Mesendoderm (in vitro differentiated cells): ENCODE measurements at regions not wholly inside any gene's neighbourhood (a gene's known extent, or its start where the extent isn't known, plus 50 kb on each side); places are given as distances from the start of the nearest gene placed in this dataset.

Experiments used
- DNase-seq: peaks from one replicate; pipeline ENCODE4 v3.0.0; 2013
- H2AK5ac ChIP-seq: 2 replicates; pipeline ENCODE4 v1.6.1; 2013; ENCODE audit warnings: low read length, inconsistent platforms
- H2BK120ac ChIP-seq: 2 replicates; pipeline ENCODE4 v1.6.1; 2013; ENCODE audit warnings: low read depth, mild to moderate bottlenecking, low read length, moderate library complexity, mixed read lengths
- H2BK15ac ChIP-seq: replicated peaks from 2 replicates; pipeline ENCODE4 v1.6.1; 2013; ENCODE audit warnings: low read depth, mild to moderate bottlenecking, moderate library complexity
- H2BK5ac ChIP-seq: 2 replicates; pipeline ENCODE4 v1.6.1; 2013; ENCODE audit warnings: low read length, inconsistent platforms
- H3K18ac ChIP-seq: 2 replicates; pipeline ENCODE4 v1.6.1; 2013; ENCODE audit warnings: mild to moderate bottlenecking, low read length, mixed read lengths
- H3K23ac ChIP-seq: one replicate; pipeline ENCODE4 v1.6.1; 2013; ENCODE audit warnings: low read length
- H3K27ac ChIP-seq: 2 replicates; pipeline ENCODE4 v1.5.1; 2013; ENCODE audit warnings: low read depth, mild to moderate bottlenecking, inconsistent platforms, low read length, moderate library complexity
- H3K27me3 ChIP-seq: 2 replicates; pipeline ENCODE4 v1.6.1; 2013; ENCODE audit warnings: low read length, control low read depth, mild to moderate bottlenecking, inconsistent platforms; ENCODE audit not compliant: insufficient read depth, poor library complexity
- H3K36me3 ChIP-seq: 2 replicates; pipeline ENCODE4 v1.6.1; 2013; ENCODE audit warnings: low read length, inconsistent platforms; ENCODE audit not compliant: control insufficient read depth, insufficient read depth
- H3K4ac ChIP-seq: one replicate; pipeline ENCODE4 v1.6.1; 2013; ENCODE audit warnings: low read depth, mild to moderate bottlenecking, low read length, moderate library complexity
- H3K4me1 ChIP-seq: 2 replicates; pipeline ENCODE4 v1.6.1; 2013; ENCODE audit warnings: low read depth, low read length, inconsistent platforms; ENCODE audit not compliant: control insufficient read depth
- H3K4me2 ChIP-seq: 2 replicates; pipeline ENCODE4 v1.6.1; 2013; ENCODE audit warnings: low read length
- H3K4me3 ChIP-seq: 2 replicates; pipeline ENCODE4 v1.5.1; 2013; ENCODE audit warnings: mild to moderate bottlenecking, low read length
- H3K56ac ChIP-seq: one replicate; pipeline ENCODE4 v1.6.1; 2013; ENCODE audit warnings: low read length
- H3K79me1 ChIP-seq: 2 replicates; pipeline ENCODE4 v1.6.1; 2013; ENCODE audit warnings: low read length, inconsistent platforms
- H3K79me2 ChIP-seq: 2 replicates; pipeline ENCODE4 v1.6.1; 2013; ENCODE audit warnings: mild to moderate bottlenecking, low read length; ENCODE audit not compliant: control insufficient read depth, insufficient read depth
- H3K9ac ChIP-seq: 2 replicates; pipeline ENCODE4 v1.6.1; 2013; ENCODE audit warnings: low read length, inconsistent platforms
- H4K5ac ChIP-seq: one replicate; pipeline ENCODE4 v1.6.1; 2013; ENCODE audit warnings: low read length
- H4K8ac ChIP-seq: one replicate; pipeline ENCODE4 v1.6.1; 2013; ENCODE audit warnings: low read depth, mild to moderate bottlenecking, control low read depth, low read length, moderate library complexity
- WGBS: extraction: QIAGEN DNeasy Blood & Tissue Kit; methylation state at CpG from one replicate; pipeline ENCODE4 v1.1.7; 2013; ENCODE audit warnings: low lambda C conversion rate, missing lambda C conversion rate; ENCODE audit not compliant: insufficient coverage; ENCODE audit errors: extremely low coverage; 5-methylcytosine and 5-hydroxymethylcytosine counted together

DNA sequence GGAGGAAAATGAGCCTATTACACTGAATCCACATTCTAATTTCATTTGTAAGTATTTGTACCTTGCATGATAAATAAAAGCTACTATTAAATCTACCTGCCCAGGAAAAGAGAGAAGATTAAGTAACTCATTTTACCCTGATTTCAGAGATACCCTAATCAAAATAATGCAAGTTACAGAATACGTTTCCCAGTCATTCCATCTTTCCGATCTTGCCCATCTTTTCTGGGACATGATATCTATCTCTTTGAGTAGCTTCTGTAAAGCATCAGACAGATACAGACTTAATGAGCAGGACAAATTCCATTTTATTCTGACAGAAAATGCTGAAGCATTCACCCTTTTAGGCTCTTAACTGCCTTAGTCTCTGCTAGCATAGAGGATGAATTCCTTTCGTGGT lies 56.6 kb downstream of the SPRY2 start:
- no peak overlapping the region for H3K18ac ChIP-seq
- H3K4me3 ChIP-seq = no peak overlapping the region
- H3K27me3 ChIP-seq = no peaks in the 10 kb centered on the region
- DNase-seq = no peak
- no peak overlapping the region for H2BK120ac ChIP-seq
- no peak overlapping the region for H2BK5ac ChIP-seq
- no peak overlapping the region for H3K9ac ChIP-seq
- H2AK5ac ChIP-seq = no peak overlapping the region
- H3K4me2 ChIP-seq = no peak overlapping the region
- no peaks in the 10 kb centered on the region for H3K79me2 ChIP-seq
- no peak overlapping the region for H3K4ac ChIP-seq
- H4K5ac ChIP-seq = no peak overlapping the region
- no peaks in the 10 kb centered on the region for H3K4me1 ChIP-seq
- no peak overlapping the region for H3K56ac ChIP-seq
- H2BK15ac ChIP-seq = no peak overlapping the region
- no CpG with 5 or more reads among the region's 3 CpGs for WGBS
- H3K36me3 ChIP-seq = no peaks in the 10 kb centered on the region
- no peak overlapping the region for H4K8ac ChIP-seq
- no peaks in the 10 kb centered on the region for H3K79me1 ChIP-seq
- no peak overlapping the region for H3K27ac ChIP-seq
- no peak overlapping the region for H3K23ac ChIP-seq

DNA sequence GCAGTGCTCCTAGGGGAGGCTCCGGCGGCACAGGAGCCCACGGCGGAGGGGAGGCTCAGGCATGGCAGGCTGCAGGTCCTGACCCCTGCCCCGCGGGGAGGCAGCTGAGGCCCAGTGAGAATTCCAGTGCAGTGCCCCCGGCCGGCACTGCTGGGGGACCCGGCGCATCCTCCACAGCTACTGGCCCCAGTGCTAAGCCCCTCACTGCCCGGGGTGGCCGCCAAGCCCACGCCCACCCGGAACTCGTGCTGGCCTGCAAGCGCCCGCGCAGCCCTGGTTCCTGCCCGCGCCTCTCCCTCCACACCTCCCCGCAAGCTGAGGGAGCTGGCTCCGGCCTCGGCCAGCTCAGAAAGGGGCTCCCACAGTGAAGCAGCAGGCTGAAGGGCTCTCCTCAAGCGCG lies 62.2 kb downstream of the SPRY2 start:
- Histone ChIP-seq H3K23ac (no peak overlapping the region), H2BK15ac (no peak overlapping the region), H3K18ac (no peak overlapping the region), H3K27me3 (no peaks in the 10 kb centered on the region), H3K79me2 (no peaks in the 10 kb centered on the region), H4K5ac (no peak overlapping the region), H3K4me1 (no peaks in the 10 kb centered on the region), H3K27ac (no peak overlapping the region), H2BK120ac (no peak overlapping the region), H3K4me3 (no peak overlapping the region), H2BK5ac (no peak overlapping the region), H3K9ac (no peak overlapping the region), H3K79me1 (no peaks in the 10 kb centered on the region), H3K56ac (no peak overlapping the region), H3K4me2 (no peak overlapping the region), H3K36me3 (no peaks in the 10 kb centered on the region), H3K4ac (no peak overlapping the region), H2AK5ac (no peak overlapping the region), H4K8ac (no peak overlapping the region)
- DNase-seq = no peak
- WGBS = no CpG with 5 or more reads among the region's 25 CpGs

DNA sequence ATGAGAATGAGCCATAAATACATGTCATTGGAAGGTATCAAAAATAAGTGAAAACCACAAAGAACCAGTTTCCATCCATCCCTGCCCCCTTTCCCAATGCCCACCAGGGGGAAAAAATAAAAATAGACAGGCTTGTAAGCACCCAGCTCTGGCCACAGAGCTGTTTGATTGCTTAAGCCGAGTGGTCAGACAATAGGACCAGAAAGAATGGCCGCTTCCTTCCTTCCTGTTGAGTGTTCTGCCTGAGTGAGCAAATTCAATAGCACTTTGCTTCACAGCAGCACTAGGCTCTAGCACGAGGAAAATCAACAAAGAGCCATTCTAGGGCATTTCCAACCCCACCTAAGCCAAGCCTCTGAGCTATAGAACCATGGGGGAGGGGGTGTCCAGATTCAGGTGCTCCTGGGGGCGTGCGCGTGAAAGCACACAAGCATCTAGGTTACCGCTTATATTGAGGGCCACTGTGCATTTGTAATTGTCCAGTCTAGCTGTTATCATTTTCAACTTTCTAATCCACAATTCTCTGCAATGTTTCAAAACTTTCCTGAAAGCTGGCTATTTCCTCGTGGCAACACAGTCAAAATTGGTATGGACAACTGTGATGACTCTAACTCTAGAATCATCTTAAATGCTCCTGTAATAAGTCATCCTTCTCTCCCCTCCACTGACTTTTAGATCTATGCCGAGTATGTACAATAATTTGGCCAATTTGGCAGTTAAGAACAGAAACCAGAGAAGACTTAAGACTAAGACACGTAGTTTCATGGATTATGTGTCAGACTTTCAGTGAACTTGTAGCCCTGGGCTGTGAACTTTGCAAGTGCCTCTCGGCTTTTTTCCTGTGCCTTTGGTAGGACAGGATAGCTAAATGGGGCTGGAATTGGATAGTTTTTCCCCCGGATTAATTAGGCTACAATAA lies 64.3 kb downstream of the SPRY2 start:
- Histone ChIP-seq H3K79me2 (no peaks in the 10 kb centered on the region), H3K79me1 (no peaks in the 10 kb centered on the region), H4K8ac (no peak overlapping the region), H2BK5ac (no peak overlapping the region), H3K4me2 (no peak overlapping the region), H3K27me3 (no peaks in the 10 kb centered on the region), H2BK15ac (no peak overlapping the region), H4K5ac (no peak overlapping the region), H2BK120ac (no peak overlapping the region), H3K4ac (no peak overlapping the region), H3K9ac (no peak overlapping the region), H3K27ac (no peak overlapping the region), H3K36me3 (no peaks in the 10 kb centered on the region), H2AK5ac (no peak overlapping the region), H3K4me1 (no peaks in the 10 kb centered on the region), H3K18ac (no peak overlapping the region), H3K4me3 (no peak overlapping the region), H3K23ac (no peak overlapping the region), H3K56ac (no peak overlapping the region)
- no CpG with 5 or more reads among the region's 12 CpGs for WGBS
- peak; percentile 45 for DNase-seq

DNA sequence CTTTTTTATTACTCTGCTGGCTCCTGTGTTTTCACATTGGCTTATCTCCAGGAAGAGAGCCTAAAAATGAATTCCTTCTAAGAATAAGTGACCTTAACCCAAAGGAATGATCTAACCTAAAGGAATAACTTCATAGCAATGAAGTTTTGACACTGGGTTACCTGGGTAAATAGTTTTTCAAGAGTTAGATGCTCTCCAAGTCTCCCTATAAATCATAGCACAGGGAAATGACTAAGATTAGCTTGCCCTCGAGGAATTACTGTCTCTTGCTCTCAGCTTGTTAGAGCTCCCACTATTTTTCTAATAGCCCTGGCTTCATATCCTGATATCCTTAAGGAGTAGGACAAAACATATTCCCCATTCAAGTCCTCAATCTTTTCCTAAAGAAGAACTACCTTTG lies 66.3 kb downstream of the SPRY2 start:
- Histone ChIP-seq H3K36me3 (no peaks in the 10 kb centered on the region), H3K56ac (no peak overlapping the region), H3K4me3 (no peak overlapping the region), H3K27ac (no peak overlapping the region), H2AK5ac (no peak overlapping the region), H2BK120ac (no peak overlapping the region), H3K18ac (no peak overlapping the region), H3K79me2 (no peaks in the 10 kb centered on the region), H2BK5ac (no peak overlapping the region), H4K5ac (no peak overlapping the region), H3K4me1 (no peaks in the 10 kb centered on the region), H3K4ac (no peak overlapping the region), H2BK15ac (no peak overlapping the region), H3K79me1 (no peaks in the 10 kb centered on the region), H3K23ac (no peak overlapping the region), H3K27me3 (no peaks in the 10 kb centered on the region), H3K4me2 (no peak overlapping the region), H3K9ac (no peak overlapping the region), H4K8ac (no peak overlapping the region)
- no peak for DNase-seq
- no CpG with 5 or more reads among the region's 1 CpG for WGBS

DNA sequence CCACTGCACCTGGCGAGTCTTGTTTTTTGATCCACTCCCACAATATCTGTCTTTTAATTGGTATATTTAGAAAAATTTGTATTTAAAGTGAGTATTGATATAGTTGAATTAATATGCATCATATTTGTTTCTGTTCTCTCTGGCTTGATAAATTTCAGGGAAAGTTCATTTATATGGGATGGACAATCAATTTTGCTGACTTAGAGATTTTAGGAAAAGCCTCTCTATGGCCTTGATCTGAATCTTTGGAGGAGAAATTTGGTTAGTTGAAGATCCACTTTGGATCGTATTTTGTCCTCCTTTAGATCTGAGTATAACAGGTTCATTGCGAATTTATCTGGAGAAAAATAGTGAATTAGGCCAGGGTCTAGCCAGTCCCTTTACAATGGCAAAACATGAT lies 67.2 kb downstream of the SPRY2 start:
- no peak overlapping the region for H4K8ac ChIP-seq
- H2BK15ac ChIP-seq = no peak overlapping the region

DNA sequence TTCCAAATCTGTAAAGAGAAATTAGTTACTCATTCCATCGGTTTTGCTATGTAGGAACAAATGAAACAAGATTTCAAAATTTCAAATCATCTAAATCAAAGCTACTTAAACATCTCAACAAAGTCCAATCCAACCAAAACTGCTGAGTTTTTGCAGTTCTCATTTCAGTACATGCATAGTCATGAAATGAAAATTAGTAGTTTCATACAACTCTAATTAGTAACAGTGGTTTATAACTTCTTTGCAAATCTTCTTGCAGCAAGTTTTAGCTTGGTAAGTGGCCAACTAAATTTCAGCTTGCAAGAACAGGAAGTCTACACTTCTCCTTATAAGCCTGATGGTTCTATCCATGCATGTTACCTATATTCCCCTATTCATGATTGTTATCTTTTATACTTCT lies 75.6 kb downstream of the SPRY2 start:
- no peak overlapping the region for H3K23ac ChIP-seq
- no CpG with 5 or more reads among the region's 1 CpG for WGBS
- DNase-seq = no peak
- no peak overlapping the region for H3K56ac ChIP-seq
- H3K4ac ChIP-seq = no peak overlapping the region
- H3K4me2 ChIP-seq = no peak overlapping the region
- H3K27me3 ChIP-seq = no peaks in the 10 kb centered on the region
- no peaks in the 10 kb centered on the region for H3K36me3 ChIP-seq
- H2BK5ac ChIP-seq = no peak overlapping the region
- H4K8ac ChIP-seq = no peak overlapping the region
- H3K79me2 ChIP-seq = no peaks in the 10 kb centered on the region
- H3K9ac ChIP-seq = no peak overlapping the region
- H3K27ac ChIP-seq = no peak overlapping the region
- H3K4me1 ChIP-seq = no peaks in the 10 kb centered on the region
- H2BK120ac ChIP-seq = no peak overlapping the region
- H2BK15ac ChIP-seq = no peak overlapping the region
- H4K5ac ChIP-seq = no peak overlapping the region
- H2AK5ac ChIP-seq = no peak overlapping the region
- H3K18ac ChIP-seq = no peak overlapping the region
- H3K4me3 ChIP-seq = no peak overlapping the region
- H3K79me1 ChIP-seq = no peaks in the 10 kb centered on the region

More for the DNA sequence above, 67.2 kb downstream of the SPRY2 start:
- H3K18ac ChIP-seq = no peak overlapping the region
- H3K23ac ChIP-seq = no peak overlapping the region
- H3K36me3 ChIP-seq = no peaks in the 10 kb centered on the region
- H3K4me2 ChIP-seq = no peak overlapping the region
- WGBS = no CpG with 5 or more reads among the region's 3 CpGs
- H2BK120ac ChIP-seq = no peak overlapping the region
- H3K4ac ChIP-seq = no peak overlapping the region
- no peak overlapping the region for H2BK5ac ChIP-seq
- no peaks in the 10 kb centered on the region for H3K4me1 ChIP-seq
- no peak overlapping the region for H3K9ac ChIP-seq
- no peak overlapping the region for H3K56ac ChIP-seq
- H3K27me3 ChIP-seq = no peaks in the 10 kb centered on the region
- H2AK5ac ChIP-seq = no peak overlapping the region
- no peaks in the 10 kb centered on the region for H3K79me2 ChIP-seq
- H4K5ac ChIP-seq = no peak overlapping the region
- H3K27ac ChIP-seq = no peak overlapping the region
- H3K4me3 ChIP-seq = no peak overlapping the region
- DNase-seq = no peak
- no peaks in the 10 kb centered on the region for H3K79me1 ChIP-seq
